Ecto neural progenitor cell (in vitro differentiated cells): ENCODE measurements at regions not wholly inside any gene's neighbourhood (a gene's known extent, or its start where the extent isn't known, plus 50 kb on each side); places are given as distances from the start of the nearest gene placed in this dataset.
"Not testable (repeated sequence)": the region's sequence is repeated elsewhere in the genome, so short reads cannot be mapped to it uniquely, and the experiment has no call there.

Experiments used
- DNase-seq: peaks from one replicate; pipeline ENCODE4 v3.0.0-alpha.2; 2018; ENCODE audit warnings: low spot score

- DNase-seq = no peak
These were observed 167.7 kb upstream of the P2RY1 start for GRCh38 chr3:152667267-152667666.

GRCh38 chr3:152669560-152669959 is 165.4 kb upstream of the P2RY1 start:
- DNase-seq = no peak

GRCh38 chr3:152671446-152672319 is 163.2 kb upstream of the P2RY1 start:
- no peak for DNase-seq

- no peak for DNase-seq
These were observed 162.6 kb upstream of the P2RY1 start for GRCh38 chr3:152672320-152672649.

- DNase-seq = no peak
These were observed 158.0 kb upstream of the P2RY1 start for GRCh38 chr3:152676810-152677379.

- no peak for DNase-seq
These were observed 157.4 kb upstream of the P2RY1 start for GRCh38 chr3:152677491-152677890.

- no peak for DNase-seq
These were observed 152.5 kb upstream of the P2RY1 start for GRCh38 chr3:152682477-152682876.

- no peak for DNase-seq
These were observed 151.4 kb upstream of the P2RY1 start for GRCh38 chr3:152683521-152683999.

GRCh38 chr3:152684279-152684678 is 150.7 kb upstream of the P2RY1 start:
- no peak for DNase-seq

GRCh38 chr3:152688313-152688712 is 146.6 kb upstream of the P2RY1 start:
- peak; percentile 53 for DNase-seq

GRCh38 chr3:152692326-152692725 is 142.6 kb upstream of the P2RY1 start:
- not testable (repeated sequence) for DNase-seq

- not testable (repeated sequence) for DNase-seq
These were observed 141.2 kb upstream of the P2RY1 start for GRCh38 chr3:152693521-152694250.

- DNase-seq = no peak
These were observed 139.1 kb upstream of the P2RY1 start for GRCh38 chr3:152695840-152696239.

- DNase-seq = no peak
These were observed 138.0 kb upstream of the P2RY1 start for GRCh38 chr3:152696962-152697361.

- DNase-seq = no peak
These were observed 131.6 kb upstream of the P2RY1 start for GRCh38 chr3:152703245-152703890.

GRCh38 chr3:152706991-152707713 is 127.8 kb upstream of the P2RY1 start:
- no peak for DNase-seq

- no peak for DNase-seq
These were observed 125.3 kb upstream of the P2RY1 start for GRCh38 chr3:152709659-152710058.

GRCh38 chr3:152710549-152710948 is 124.4 kb upstream of the P2RY1 start:
- DNase-seq = no peak

- no peak for DNase-seq
These were observed 120.9 kb upstream of the P2RY1 start for GRCh38 chr3:152713989-152714388.

GRCh38 chr3:152714507-152714906 is 120.4 kb upstream of the P2RY1 start:
- DNase-seq = no peak

- DNase-seq = no peak
These were observed 117.7 kb upstream of the P2RY1 start for GRCh38 chr3:152717252-152717651.

- DNase-seq = no peak
These were observed 116.1 kb upstream of the P2RY1 start for GRCh38 chr3:152718810-152719209.
